ENCODE measurements at regions not wholly inside any gene's neighbourhood (a gene's known extent, or its start where the extent isn't known, plus 50 kb on each side); places are given as distances from the start of the nearest gene placed in this dataset.

GRCh38 chr1:183724350-183725042 lies 71.4 kb upstream of the APOBEC4 start:
- H2AFZ ChIP-seq (ENCODE audit: low read length) = no peak overlapping the region
- no peak overlapping the region for H3K9ac ChIP-seq (ENCODE audit: low read length)
- TF ChIP-seq EZH2phosphoT487 (IDR thresholded peaks at IDR 0.05; ENCODE audit: low read length) = no peak
- TF ChIP-seq EZH2 (optimal IDR thresholded peaks at IDR 0.05; ENCODE audit: low read depth, low read length) = no peak
- no peak for TF ChIP-seq CTCF (IDR thresholded peaks at IDR 0.05; ENCODE audit: low read length)
- no peaks in the 10 kb centered on the region for H3K9me3 ChIP-seq (replicated peaks; ENCODE audit: insufficient read depth, low read length)
- H3F3A ChIP-seq (ENCODE audit: insufficient read depth, low read length) = no peaks in the 10 kb centered on the region
- H4K20me1 ChIP-seq (ENCODE audit: insufficient read depth, low read length) = no peaks in the 10 kb centered on the region
- no peaks in the 10 kb centered on the region for H3K9me2 ChIP-seq (replicated peaks; ENCODE audit: insufficient read depth, low read length)
- H3K4me1 ChIP-seq (ENCODE audit: low read length) = no peaks in the 10 kb centered on the region
- DNase-seq = no peak
- H3K27ac ChIP-seq (ENCODE audit: low read length) = no peak overlapping the region
- H3K36me3 ChIP-seq (replicated peaks; ENCODE audit: insufficient read depth, low read length) = no peaks in the 10 kb centered on the region
- no peak overlapping the region for H3K4me2 ChIP-seq (ENCODE audit: low read depth, low read length)
- no peaks in the 10 kb centered on the region for H3K79me2 ChIP-seq (ENCODE audit: low read length)
- H3K27me3 ChIP-seq (replicated peaks; ENCODE audit: insufficient read depth, low read length) = no peaks in the 10 kb centered on the region
- H3K4me3 ChIP-seq (ENCODE audit: low read length) = no peak overlapping the region

GRCh38 chr1:183723571-183723970 lies 70.5 kb upstream of the APOBEC4 start:
- Histone ChIP-seq H3K9me2 (replicated peaks; ENCODE audit: insufficient read depth, low read length) (no peaks in the 10 kb centered on the region), H3K9me3 (replicated peaks; ENCODE audit: insufficient read depth, low read length) (no peaks in the 10 kb centered on the region), H3K27me3 (replicated peaks; ENCODE audit: insufficient read depth, low read length) (no peaks in the 10 kb centered on the region), H3K4me3 (ENCODE audit: low read length) (no peak overlapping the region), H3K79me2 (ENCODE audit: low read length) (no peaks in the 10 kb centered on the region), H3K4me1 (ENCODE audit: low read length) (no peaks in the 10 kb centered on the region), H3F3A (ENCODE audit: insufficient read depth, low read length) (no peaks in the 10 kb centered on the region), H3K4me2 (ENCODE audit: low read depth, low read length) (no peak overlapping the region), H3K27ac (ENCODE audit: low read length) (no peak overlapping the region), H3K36me3 (replicated peaks; ENCODE audit: insufficient read depth, low read length) (no peaks in the 10 kb centered on the region), H2AFZ (ENCODE audit: low read length) (no peak overlapping the region), H3K9ac (ENCODE audit: low read length) (no peak overlapping the region), H4K20me1 (ENCODE audit: insufficient read depth, low read length) (no peaks in the 10 kb centered on the region)
- DNase-seq = no peak
- TF ChIP-seq EZH2phosphoT487 (IDR thresholded peaks at IDR 0.05; ENCODE audit: low read length) = no peak
- no peak for TF ChIP-seq CTCF (IDR thresholded peaks at IDR 0.05; ENCODE audit: low read length)
- TF ChIP-seq EZH2 (optimal IDR thresholded peaks at IDR 0.05; ENCODE audit: low read depth, low read length) = no peak

GRCh38 chr1:183721041-183721440 lies 67.9 kb upstream of the APOBEC4 start:
- Histone ChIP-seq H3K4me2 (ENCODE audit: low read depth, low read length) (no peak overlapping the region), H3K27ac (ENCODE audit: low read length) (no peak overlapping the region), H3K27me3 (replicated peaks; ENCODE audit: insufficient read depth, low read length) (no peaks in the 10 kb centered on the region), H2AFZ (ENCODE audit: low read length) (no peak overlapping the region), H3K36me3 (replicated peaks; ENCODE audit: insufficient read depth, low read length) (no peaks in the 10 kb centered on the region), H3K9ac (ENCODE audit: low read length) (no peak overlapping the region), H3K79me2 (ENCODE audit: low read length) (no peaks in the 10 kb centered on the region), H3K9me3 (replicated peaks; ENCODE audit: insufficient read depth, low read length) (no peaks in the 10 kb centered on the region), H4K20me1 (ENCODE audit: insufficient read depth, low read length) (no peaks in the 10 kb centered on the region), H3K9me2 (replicated peaks; ENCODE audit: insufficient read depth, low read length) (no peaks in the 10 kb centered on the region), H3F3A (ENCODE audit: insufficient read depth, low read length) (no peaks in the 10 kb centered on the region), H3K4me3 (ENCODE audit: low read length) (no peak overlapping the region), H3K4me1 (ENCODE audit: low read length) (no peaks in the 10 kb centered on the region)
- no peak for DNase-seq
- TF ChIP-seq EZH2phosphoT487 (IDR thresholded peaks at IDR 0.05; ENCODE audit: low read length) (no peak), EZH2 (optimal IDR thresholded peaks at IDR 0.05; ENCODE audit: low read depth, low read length) (no peak), CTCF (IDR thresholded peaks at IDR 0.05; ENCODE audit: low read length) (no peak)

Data from MM.1S (cell line).